Tibial nerve (tissue), 4 donors: ENCODE measurements at regions not wholly inside any gene's neighbourhood (a gene's known extent, or its start where the extent isn't known, plus 50 kb on each side); places are given as distances from the start of the nearest gene placed in this dataset.

Experiments
- EP300 ChIP-seq, 2 donors: sonication (generic); formaldehyde crosslinking; IDR thresholded peaks; one replicate each; pipeline ENCODE4 v1.6.1; 2017; ENCODE audit warnings: antibody characterized with exemption in 2 of 2, mild to moderate bottlenecking in 1 of 2
- POLR2A ChIP-seq, 2 donors: fragments of 450-650 bp; IDR thresholded peaks; one replicate each; pipeline ENCODE4 v1.6.1; 2017; ENCODE audit warnings: antibody characterized with exemption in 2 of 2, mild to moderate bottlenecking in 2 of 2, moderate library complexity in 2 of 2
- TF ChIP-seq, protein P1 (sequence below), 5 experiments: fragments of 200-600 bp in 3 of 5; fragments of 450-650 bp in 2 of 5; sonication (generic) in 3 of 5; IDR thresholded peaks; one replicate each; pipeline ENCODE4 v1.5.1; 2016 to 2019; ENCODE audit warnings: antibody characterized with exemption in 5 of 5, mild to moderate bottlenecking in 3 of 5, moderate library complexity in 2 of 5

DNA sequence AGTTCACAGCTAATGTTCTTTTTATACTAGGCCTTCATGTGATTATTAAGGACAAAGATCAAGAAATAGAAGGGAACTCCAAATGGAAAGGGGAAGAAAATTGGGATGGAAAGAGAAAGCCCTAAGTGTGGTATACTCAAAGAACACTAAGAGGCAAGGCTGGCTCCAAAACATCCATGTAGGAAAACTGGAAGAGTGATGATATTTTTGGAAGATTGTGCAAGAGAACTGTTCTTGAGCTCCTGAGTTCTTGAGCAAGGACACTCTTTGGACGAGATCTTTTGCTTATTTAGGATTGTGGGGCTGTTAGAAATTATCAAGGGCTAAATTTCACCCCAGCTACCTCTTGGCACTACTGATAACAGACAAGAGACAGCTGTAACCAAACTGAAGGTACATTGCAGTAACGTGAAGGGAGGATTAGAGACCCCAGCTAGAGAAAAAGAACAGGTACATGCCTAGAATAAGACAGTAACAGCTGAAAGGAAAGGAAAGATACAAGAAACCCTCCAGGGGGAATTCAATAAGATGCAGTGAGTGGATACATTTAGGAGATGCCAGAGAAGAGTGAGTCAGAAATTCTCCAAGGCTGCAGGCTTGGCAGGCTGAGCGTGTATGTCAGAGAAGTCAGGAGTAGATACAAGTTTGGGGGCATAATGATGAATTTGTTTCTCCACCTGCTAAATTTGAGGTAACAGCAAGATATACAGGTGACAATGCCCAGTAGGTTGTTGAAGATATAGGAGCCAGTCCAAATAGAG, 69.7 kb downstream of the CBLN4 start:
- no peak for TF ChIP-seq POLR2A (IDR thresholded peaks at IDR 0.05)
- TF ChIP-seq, protein P1, sequence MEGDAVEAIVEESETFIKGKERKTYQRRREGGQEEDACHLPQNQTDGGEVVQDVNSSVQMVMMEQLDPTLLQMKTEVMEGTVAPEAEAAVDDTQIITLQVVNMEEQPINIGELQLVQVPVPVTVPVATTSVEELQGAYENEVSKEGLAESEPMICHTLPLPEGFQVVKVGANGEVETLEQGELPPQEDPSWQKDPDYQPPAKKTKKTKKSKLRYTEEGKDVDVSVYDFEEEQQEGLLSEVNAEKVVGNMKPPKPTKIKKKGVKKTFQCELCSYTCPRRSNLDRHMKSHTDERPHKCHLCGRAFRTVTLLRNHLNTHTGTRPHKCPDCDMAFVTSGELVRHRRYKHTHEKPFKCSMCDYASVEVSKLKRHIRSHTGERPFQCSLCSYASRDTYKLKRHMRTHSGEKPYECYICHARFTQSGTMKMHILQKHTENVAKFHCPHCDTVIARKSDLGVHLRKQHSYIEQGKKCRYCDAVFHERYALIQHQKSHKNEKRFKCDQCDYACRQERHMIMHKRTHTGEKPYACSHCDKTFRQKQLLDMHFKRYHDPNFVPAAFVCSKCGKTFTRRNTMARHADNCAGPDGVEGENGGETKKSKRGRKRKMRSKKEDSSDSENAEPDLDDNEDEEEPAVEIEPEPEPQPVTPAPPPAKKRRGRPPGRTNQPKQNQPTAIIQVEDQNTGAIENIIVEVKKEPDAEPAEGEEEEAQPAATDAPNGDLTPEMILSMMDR (IDR thresholded peaks at IDR 0.05): no peak
- no peak for TF ChIP-seq EP300 (IDR thresholded peaks at IDR 0.05)
